ENCODE measurements at regions not wholly inside any gene's neighbourhood (a gene's known extent, or its start where the extent isn't known, plus 50 kb on each side); places are given as distances from the start of the nearest gene placed in this dataset.

GRCh38 chr16:51757505-51757904 lies 606.4 kb upstream of the SALL1 start:
- no peaks in the 10 kb centered on the region for H3K36me3 ChIP-seq
- intact Hi-C loops (cut with micrococcal nuclease): no loop called here
- H3K27ac ChIP-seq (replicated peaks): no peak overlapping the region
- H3K9me3 ChIP-seq (replicated peaks): no peaks in the 10 kb centered on the region
- no peak overlapping the region for H3K4me3 ChIP-seq
- DNase-seq: no peak
- TF ChIP-seq CTCF (IDR thresholded peaks at IDR 0.05; ENCODE audit: borderline replicate concordance): no peak
- peaks cover 55% of the 10 kb centered on the region for H3K27me3 ChIP-seq (ENCODE audit: low read depth)
- H3K4me1 ChIP-seq: peaks cover 4% of the 10 kb centered on the region

GRCh38 chr16:51757124-51757470 lies 606.0 kb upstream of the SALL1 start:
- Histone ChIP-seq H3K4me3 (no peak overlapping the region), H3K27ac (replicated peaks) (no peak overlapping the region), H3K4me1 (peaks cover 1% of the 10 kb centered on the region), H3K9me3 (replicated peaks) (no peaks in the 10 kb centered on the region), H3K27me3 (ENCODE audit: low read depth) (peaks cover 54% of the 10 kb centered on the region), H3K36me3 (no peaks in the 10 kb centered on the region)
- no peak for DNase-seq
- TF ChIP-seq CTCF (IDR thresholded peaks at IDR 0.05; ENCODE audit: borderline replicate concordance): no peak
- intact Hi-C loops (cut with micrococcal nuclease): no loop called here

GRCh38 chr16:51756447-51757123 lies 605.5 kb upstream of the SALL1 start:
- H3K9me3 ChIP-seq (replicated peaks): no peaks in the 10 kb centered on the region
- no peaks in the 10 kb centered on the region for H3K4me1 ChIP-seq
- intact Hi-C loops (cut with micrococcal nuclease): no loop called here
- H3K4me3 ChIP-seq: no peak overlapping the region
- H3K36me3 ChIP-seq: no peaks in the 10 kb centered on the region
- no peak for TF ChIP-seq CTCF (IDR thresholded peaks at IDR 0.05; ENCODE audit: borderline replicate concordance)
- no peak for DNase-seq
- no peak overlapping the region for H3K27ac ChIP-seq (replicated peaks)
- peaks cover 52% of the 10 kb centered on the region for H3K27me3 ChIP-seq (ENCODE audit: low read depth)

GRCh38 chr16:51755577-51756355 lies 604.7 kb upstream of the SALL1 start:
- no peak for TF ChIP-seq CTCF (IDR thresholded peaks at IDR 0.05; ENCODE audit: borderline replicate concordance)
- DNase-seq: no peak
- Histone ChIP-seq H3K36me3 (no peaks in the 10 kb centered on the region), H3K27me3 (ENCODE audit: low read depth) (peaks cover 45% of the 10 kb centered on the region), H3K27ac (replicated peaks) (no peak overlapping the region), H3K4me3 (no peak overlapping the region), H3K4me1 (no peaks in the 10 kb centered on the region), H3K9me3 (replicated peaks) (no peaks in the 10 kb centered on the region)
- intact Hi-C loops (cut with micrococcal nuclease): no loop called here

GRCh38 chr16:51755039-51755501 lies 604.0 kb upstream of the SALL1 start:
- intact Hi-C loops (cut with micrococcal nuclease): no loop called here
- no peak for DNase-seq
- H3K4me1 ChIP-seq: no peaks in the 10 kb centered on the region
- no peak for TF ChIP-seq CTCF (IDR thresholded peaks at IDR 0.05; ENCODE audit: borderline replicate concordance)
- H3K4me3 ChIP-seq: no peak overlapping the region
- peaks cover 39% of the 10 kb centered on the region for H3K27me3 ChIP-seq (ENCODE audit: low read depth)
- H3K27ac ChIP-seq (replicated peaks): no peak overlapping the region
- H3K9me3 ChIP-seq (replicated peaks): no peaks in the 10 kb centered on the region
- no peaks in the 10 kb centered on the region for H3K36me3 ChIP-seq

Data from left ventricle myocardium inferior (tissue), 1 donor.